ENCODE measurements at regions not wholly inside any gene's neighbourhood (a gene's known extent, or its start where the extent isn't known, plus 50 kb on each side); places are given as distances from the start of the nearest gene placed in this dataset.

DNA sequence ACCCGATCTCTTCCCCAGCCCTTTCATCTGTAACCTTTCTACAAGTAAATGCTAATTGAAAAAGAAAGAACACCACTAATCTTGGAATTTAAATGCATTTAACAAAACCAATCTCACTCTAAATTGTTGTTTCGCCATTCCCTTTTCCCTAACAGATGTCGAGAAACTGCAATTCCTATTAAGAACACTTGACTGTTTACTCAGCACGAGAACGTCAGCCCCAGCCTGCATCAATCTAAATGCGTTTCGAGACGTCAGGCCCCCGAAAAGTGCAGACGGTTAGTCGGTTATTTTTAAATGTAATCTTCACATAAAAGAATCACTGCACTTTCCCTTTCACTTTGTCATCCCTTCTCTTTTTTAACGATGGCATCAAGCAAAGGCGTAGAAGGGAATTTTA is 837.6 kb downstream of the VRK1 start:
- ATAC-seq (ENCODE audit: low read depth) (no peak), DNase-seq (no peak)
- dilution Hi-C loops (cut with HindIII; ENCODE audit: low sequenced_read_pairs, unreplicated experiment), result no loop called here
- Histone ChIP-seq H4K8ac (ENCODE audit: low read depth in 2 of 2, low read length in 2 of 2) (no peak overlapping the region), H4K91ac (ENCODE audit: insufficient read depth, low read depth, low read length) (no peak overlapping the region), H3K9me1 (ENCODE audit: insufficient read depth, low read length) (no peaks in the 10 kb centered on the region), H2BK5ac (ENCODE audit: low read depth, low read length, poor library complexity, severe bottlenecking) (no peak overlapping the region), H2AFZ (replicated peaks; ENCODE audit: low read length, poor library complexity) (no peak overlapping the region), H3K14ac (replicated peaks; ENCODE audit: low read depth, low read length) (no peak overlapping the region), H3K9ac (ENCODE audit: low read depth, low read length) (no peak overlapping the region), H3K18ac (ENCODE audit: low read depth, low read length) (no peak overlapping the region), H3K4ac (ENCODE audit: low read depth, low read length) (no peak overlapping the region), H2BK15ac (ENCODE audit: low read depth, low read length) (no peak overlapping the region), H3K27ac (ENCODE audit: insufficient read depth, low read length) (no peak overlapping the region), H3K4me1 (ENCODE audit: control insufficient read depth, insufficient read depth, low read length) (no peaks in the 10 kb centered on the region), H3K4me3 (ENCODE audit: insufficient read depth, low read depth, low read length) (no peak overlapping the region), H3K56ac (ENCODE audit: extremely low read depth, insufficient read depth, low read length) (no peak overlapping the region), H3K79me1 (ENCODE audit: low read depth in 1 of 2, low read length in 2 of 2) (no peaks in the 10 kb centered on the region), H3K9me3 (ENCODE audit: control insufficient read depth, insufficient read depth, low read length) (peaks cover 20% of the 10 kb centered on the region), H2AK5ac (ENCODE audit: low read depth, low read length) (no peak overlapping the region), H2BK20ac (ENCODE audit: low read depth, low read length) (no peak overlapping the region), H2BK120ac (ENCODE audit: low read depth, low read length) (no peak overlapping the region), H3K36me3 (ENCODE audit: control insufficient read depth, insufficient read depth, low read length) (no peaks in the 10 kb centered on the region), H3K4me2 (ENCODE audit: low read depth, low read length) (no peak overlapping the region), H3K23ac (ENCODE audit: low read depth, low read length) (no peak overlapping the region), H4K20me1 (ENCODE audit: insufficient read depth, low read length) (no peaks in the 10 kb centered on the region), H3K27me3 (ENCODE audit: control insufficient read depth, insufficient read depth, low read length) (no peaks in the 10 kb centered on the region), H2AK9ac (replicated peaks; ENCODE audit: low read depth, low read length, poor library complexity) (no peak overlapping the region), H4K5ac (ENCODE audit: low read depth, low read length) (no peak overlapping the region)
- in situ Hi-C loops (cut with MboI; ENCODE audit: low sequenced_read_pairs), result no loop called here
- intact Hi-C loops (cut with micrococcal nuclease), result no loop called here
- ChIA-PET POLR2A (ENCODE audit: unreplicated experiment) (no interaction called here), CTCF (no interaction called here)
- TF ChIP-seq RCOR1 (IDR thresholded peaks at IDR 0.05; ENCODE audit: insufficient replicate concordance, low read length) (no peak), BHLHE40 (IDR thresholded peaks at IDR 0.05; ENCODE audit: low read depth, low read length) (no peak), FOS (IDR thresholded peaks at IDR 0.05; ENCODE audit: low read depth, low read length) (no peak), RFX5 (IDR thresholded peaks at IDR 0.05; ENCODE audit: low read depth, low read length) (no peak), CHD1 (IDR thresholded peaks at IDR 0.05; ENCODE audit: low read depth, low read length) (no peak)
- BruUV-seq (replicated peaks), result no TSS peak
- no CpG with 5 or more reads among the region's 13 CpGs for WGBS, 2 experiments (ENCODE audit: extremely low coverage in 2 of 2, insufficient read length in 1 of 2)

All from IMR-90 (cell line).